BLaER1 (cell line): ENCODE measurements at regions not wholly inside any gene's neighbourhood (a gene's known extent, or its start where the extent isn't known, plus 50 kb on each side); places are given as distances from the start of the nearest gene placed in this dataset.

ENCODE experiments used
- H3K27ac ChIP-seq: shearing (Covaris generic); formaldehyde crosslinking; 2 replicates; pipeline ENCODE4 v1.8.1; 2022
- H3K27me3 ChIP-seq: shearing (Covaris generic); formaldehyde crosslinking; 2 replicates; pipeline ENCODE4 v1.8.1; 2022
- H3K36me3 ChIP-seq: shearing (Covaris generic); formaldehyde crosslinking; 2 replicates; pipeline ENCODE4 v1.8.1; 2022
- H3K4me1 ChIP-seq: shearing (Covaris generic); formaldehyde crosslinking; 2 replicates; pipeline ENCODE4 v1.8.1; 2022
- H3K4me2 ChIP-seq: shearing (Covaris generic); formaldehyde crosslinking; 2 replicates; pipeline ENCODE4 v1.8.1; 2022
- H3K4me3 ChIP-seq: shearing (Covaris generic); formaldehyde crosslinking; 2 replicates; pipeline ENCODE4 v1.8.1; 2022
- H3K9ac ChIP-seq: shearing (Covaris generic); formaldehyde crosslinking; 2 replicates; pipeline ENCODE4 v1.8.1; 2022
- H3K9me3 ChIP-seq: shearing (Covaris generic); formaldehyde crosslinking; 2 replicates; pipeline ENCODE4 v1.8.1; 2022
- H4K20me1 ChIP-seq: shearing (Covaris generic); formaldehyde crosslinking; 2 replicates; pipeline ENCODE4 v1.8.1; 2022
- Cebpa-rat ChIP-seq: shearing (Covaris generic); IDR thresholded peaks from 2 replicates; pipeline ENCODE4 v1.8.1; 2022

- H3K4me1 ChIP-seq: peaks cover 57% of the 10 kb centered on the region
- H3K9ac ChIP-seq: no peak overlapping the region
- no peaks in the 10 kb centered on the region for H3K27me3 ChIP-seq
- no peaks in the 10 kb centered on the region for H3K36me3 ChIP-seq
- no peak overlapping the region for H3K4me3 ChIP-seq
- H4K20me1 ChIP-seq: no peaks in the 10 kb centered on the region
- peak overlapping the region; percentile 71; the same call in 1 of the 2 replicates for H3K27ac ChIP-seq
- no peak for TF ChIP-seq Cebpa-rat
- H3K4me2 ChIP-seq: peak overlapping the region; percentile 75
- H3K9me3 ChIP-seq: peaks cover 11% of the 10 kb centered on the region
Measured at GRCh38 chr18:51955136-51955535, 384.9 kb upstream of the DCC start.

GRCh38 chr18:51957001-51957400, 383.0 kb upstream of the DCC start:
- H3K27ac ChIP-seq: no peak overlapping the region
- H3K9me3 ChIP-seq: no peaks in the 10 kb centered on the region
- H3K4me2 ChIP-seq: 0 out of 2 replicates have a peak overlapping the region, but pooled peaks have one; percentile 3
- H3K36me3 ChIP-seq: no peaks in the 10 kb centered on the region
- no peaks in the 10 kb centered on the region for H3K27me3 ChIP-seq
- TF ChIP-seq Cebpa-rat: no peak
- H3K4me3 ChIP-seq: no peak overlapping the region
- H3K4me1 ChIP-seq: peaks cover 46% of the 10 kb centered on the region
- H3K9ac ChIP-seq: no peak overlapping the region
- H4K20me1 ChIP-seq: no peaks in the 10 kb centered on the region

- H3K4me1 ChIP-seq: no peaks in the 10 kb centered on the region
- H3K9me3 ChIP-seq: no peaks in the 10 kb centered on the region
- TF ChIP-seq Cebpa-rat: no peak
- no peak overlapping the region for H3K27ac ChIP-seq
- H4K20me1 ChIP-seq: no peaks in the 10 kb centered on the region
- no peak overlapping the region for H3K9ac ChIP-seq
- H3K27me3 ChIP-seq: no peaks in the 10 kb centered on the region
- no peak overlapping the region for H3K4me3 ChIP-seq
- no peak overlapping the region for H3K4me2 ChIP-seq
- no peaks in the 10 kb centered on the region for H3K36me3 ChIP-seq
Measured at GRCh38 chr18:51980101-51980500, 359.9 kb upstream of the DCC start.

- H3K4me3 ChIP-seq: no peak overlapping the region
- H3K4me2 ChIP-seq: no peak overlapping the region
- TF ChIP-seq Cebpa-rat: no peak
- H3K27ac ChIP-seq: no peak overlapping the region
- H3K27me3 ChIP-seq: no peaks in the 10 kb centered on the region
- H3K4me1 ChIP-seq: no peaks in the 10 kb centered on the region
- no peaks in the 10 kb centered on the region for H3K36me3 ChIP-seq
- no peaks in the 10 kb centered on the region for H4K20me1 ChIP-seq
- no peak overlapping the region for H3K9ac ChIP-seq
- no peaks in the 10 kb centered on the region for H3K9me3 ChIP-seq
Measured at GRCh38 chr18:51988277-51988676, 351.7 kb upstream of the DCC start.

- no peak overlapping the region for H3K4me3 ChIP-seq
- H3K9ac ChIP-seq: no peak overlapping the region
- no peaks in the 10 kb centered on the region for H4K20me1 ChIP-seq
- H3K27ac ChIP-seq: no peak overlapping the region
- H3K27me3 ChIP-seq: no peaks in the 10 kb centered on the region
- TF ChIP-seq Cebpa-rat: no peak
- no peaks in the 10 kb centered on the region for H3K9me3 ChIP-seq
- no peaks in the 10 kb centered on the region for H3K36me3 ChIP-seq
- H3K4me1 ChIP-seq: no peaks in the 10 kb centered on the region
- H3K4me2 ChIP-seq: no peak overlapping the region
Measured at GRCh38 chr18:51997129-51997528, 342.9 kb upstream of the DCC start.

GRCh38 chr18:51998066-51998465, 341.9 kb upstream of the DCC start:
- no peaks in the 10 kb centered on the region for H4K20me1 ChIP-seq
- H3K27me3 ChIP-seq: no peaks in the 10 kb centered on the region
- no peaks in the 10 kb centered on the region for H3K36me3 ChIP-seq
- no peaks in the 10 kb centered on the region for H3K9me3 ChIP-seq
- no peak overlapping the region for H3K9ac ChIP-seq
- no peak overlapping the region for H3K27ac ChIP-seq
- no peak overlapping the region for H3K4me2 ChIP-seq
- no peaks in the 10 kb centered on the region for H3K4me1 ChIP-seq
- TF ChIP-seq Cebpa-rat: no peak
- H3K4me3 ChIP-seq: no peak overlapping the region

- Histone ChIP-seq H4K20me1 (no peaks in the 10 kb centered on the region), H3K9me3 (no peaks in the 10 kb centered on the region), H3K27ac (no peak overlapping the region), H3K4me3 (no peak overlapping the region), H3K36me3 (no peaks in the 10 kb centered on the region), H3K9ac (no peak overlapping the region), H3K27me3 (no peaks in the 10 kb centered on the region), H3K4me1 (no peaks in the 10 kb centered on the region), H3K4me2 (no peak overlapping the region)
- no peak for TF ChIP-seq Cebpa-rat
Measured at GRCh38 chr18:51998711-51999110, 341.3 kb upstream of the DCC start.

GRCh38 chr18:51999351-51999750, 340.6 kb upstream of the DCC start:
- Histone ChIP-seq H3K9me3 (no peaks in the 10 kb centered on the region), H3K27ac (no peak overlapping the region), H3K4me3 (no peak overlapping the region), H4K20me1 (no peaks in the 10 kb centered on the region), H3K4me2 (no peak overlapping the region), H3K9ac (no peak overlapping the region), H3K4me1 (no peaks in the 10 kb centered on the region), H3K27me3 (no peaks in the 10 kb centered on the region), H3K36me3 (no peaks in the 10 kb centered on the region)
- no peak for TF ChIP-seq Cebpa-rat

GRCh38 chr18:52000435-52000834, 339.6 kb upstream of the DCC start:
- Histone ChIP-seq H3K36me3 (no peaks in the 10 kb centered on the region), H4K20me1 (no peaks in the 10 kb centered on the region), H3K9ac (no peak overlapping the region), H3K4me2 (no peak overlapping the region), H3K4me3 (no peak overlapping the region), H3K27me3 (no peaks in the 10 kb centered on the region), H3K27ac (no peak overlapping the region), H3K9me3 (no peaks in the 10 kb centered on the region), H3K4me1 (no peaks in the 10 kb centered on the region)
- TF ChIP-seq Cebpa-rat: no peak

GRCh38 chr18:52001106-52001505, 338.9 kb upstream of the DCC start:
- Histone ChIP-seq H4K20me1 (no peaks in the 10 kb centered on the region), H3K9ac (no peak overlapping the region), H3K36me3 (no peaks in the 10 kb centered on the region), H3K4me1 (no peaks in the 10 kb centered on the region), H3K4me3 (no peak overlapping the region), H3K27me3 (no peaks in the 10 kb centered on the region), H3K27ac (no peak overlapping the region), H3K9me3 (no peaks in the 10 kb centered on the region), H3K4me2 (no peak overlapping the region)
- no peak for TF ChIP-seq Cebpa-rat

- H4K20me1 ChIP-seq: no peaks in the 10 kb centered on the region
- H3K4me3 ChIP-seq: no peak overlapping the region
- H3K4me1 ChIP-seq: no peaks in the 10 kb centered on the region
- no peaks in the 10 kb centered on the region for H3K9me3 ChIP-seq
- no peak overlapping the region for H3K9ac ChIP-seq
- H3K27me3 ChIP-seq: no peaks in the 10 kb centered on the region
- H3K4me2 ChIP-seq: no peak overlapping the region
- H3K36me3 ChIP-seq: no peaks in the 10 kb centered on the region
- TF ChIP-seq Cebpa-rat: no peak
- H3K27ac ChIP-seq: no peak overlapping the region
Measured at GRCh38 chr18:52002600-52002999, 337.4 kb upstream of the DCC start.
